BE2C (cell line): ENCODE measurements at regions not wholly inside any gene's neighbourhood (a gene's known extent, or its start where the extent isn't known, plus 50 kb on each side); places are given as distances from the start of the nearest gene placed in this dataset.

Experiments
- DNase-seq: peaks from one replicate; pipeline ENCODE4 v3.0.0-alpha.2; 2020
- H3K27me3 ChIP-seq: fragments of 250-450 bp; sonication (Bioruptor Pico); 2 replicates; pipeline ENCODE4 v1.5.1; 2020; ENCODE audit warnings: mild to moderate bottlenecking
- H3K36me3 ChIP-seq: fragments of 250-450 bp; sonication (Bioruptor Pico); 2 replicates; pipeline ENCODE4 v1.5.1; 2020; ENCODE audit warnings: mild to moderate bottlenecking
- H3K4me1 ChIP-seq: fragments of 250-450 bp; sonication (Bioruptor Pico); 2 replicates; pipeline ENCODE4 v1.5.1; 2020
- H3K4me3 ChIP-seq: 2 replicates; pipeline ENCODE4 v1.5.1; 2011; ENCODE audit warnings: low read depth, low read length
- H3K9me3 ChIP-seq: fragments of 250-450 bp; sonication (Bioruptor Pico); 2 replicates; pipeline ENCODE4 v1.5.1; 2020
- TF ChIP-seq, protein P1 (sequence below): IDR thresholded peaks from 2 replicates; pipeline ENCODE4 v1.5.1; 2012; ENCODE audit warnings: mild to moderate bottlenecking, low read depth, low read length

GRCh38 chr4:25531272-25531671, 124.4 kb upstream of the SLC34A2 start:
- H3K4me3 ChIP-seq: no peak overlapping the region
- H3K27me3 ChIP-seq: no peaks in the 10 kb centered on the region
- no peaks in the 10 kb centered on the region for H3K36me3 ChIP-seq
- no peaks in the 10 kb centered on the region for H3K4me1 ChIP-seq
- H3K9me3 ChIP-seq: no peaks in the 10 kb centered on the region
- TF ChIP-seq, protein P1, sequence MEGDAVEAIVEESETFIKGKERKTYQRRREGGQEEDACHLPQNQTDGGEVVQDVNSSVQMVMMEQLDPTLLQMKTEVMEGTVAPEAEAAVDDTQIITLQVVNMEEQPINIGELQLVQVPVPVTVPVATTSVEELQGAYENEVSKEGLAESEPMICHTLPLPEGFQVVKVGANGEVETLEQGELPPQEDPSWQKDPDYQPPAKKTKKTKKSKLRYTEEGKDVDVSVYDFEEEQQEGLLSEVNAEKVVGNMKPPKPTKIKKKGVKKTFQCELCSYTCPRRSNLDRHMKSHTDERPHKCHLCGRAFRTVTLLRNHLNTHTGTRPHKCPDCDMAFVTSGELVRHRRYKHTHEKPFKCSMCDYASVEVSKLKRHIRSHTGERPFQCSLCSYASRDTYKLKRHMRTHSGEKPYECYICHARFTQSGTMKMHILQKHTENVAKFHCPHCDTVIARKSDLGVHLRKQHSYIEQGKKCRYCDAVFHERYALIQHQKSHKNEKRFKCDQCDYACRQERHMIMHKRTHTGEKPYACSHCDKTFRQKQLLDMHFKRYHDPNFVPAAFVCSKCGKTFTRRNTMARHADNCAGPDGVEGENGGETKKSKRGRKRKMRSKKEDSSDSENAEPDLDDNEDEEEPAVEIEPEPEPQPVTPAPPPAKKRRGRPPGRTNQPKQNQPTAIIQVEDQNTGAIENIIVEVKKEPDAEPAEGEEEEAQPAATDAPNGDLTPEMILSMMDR: no peak
- no peak for DNase-seq

- H3K4me1 ChIP-seq: no peaks in the 10 kb centered on the region
- H3K36me3 ChIP-seq: no peaks in the 10 kb centered on the region
- H3K9me3 ChIP-seq: no peaks in the 10 kb centered on the region
- H3K27me3 ChIP-seq: no peaks in the 10 kb centered on the region
- TF ChIP-seq, protein P1: no peak
- no peak overlapping the region for H3K4me3 ChIP-seq
- DNase-seq: no peak
These were observed 123.1 kb upstream of the SLC34A2 start for GRCh38 chr4:25532591-25532990.

- Histone ChIP-seq H3K4me1 (no peaks in the 10 kb centered on the region), H3K4me3 (no peak overlapping the region), H3K36me3 (no peaks in the 10 kb centered on the region), H3K9me3 (no peaks in the 10 kb centered on the region), H3K27me3 (no peaks in the 10 kb centered on the region)
- no peak for DNase-seq
- TF ChIP-seq, protein P1: no peak
These were observed 122.4 kb upstream of the SLC34A2 start for GRCh38 chr4:25533256-25533655.

- no peak for DNase-seq
- H3K27me3 ChIP-seq: no peaks in the 10 kb centered on the region
- H3K36me3 ChIP-seq: no peaks in the 10 kb centered on the region
- TF ChIP-seq, protein P1: no peak
- H3K4me3 ChIP-seq: no peak overlapping the region
- H3K4me1 ChIP-seq: no peaks in the 10 kb centered on the region
- H3K9me3 ChIP-seq: no peaks in the 10 kb centered on the region
These were observed 120.4 kb upstream of the SLC34A2 start for GRCh38 chr4:25535278-25535677.

- no peak for DNase-seq
- Histone ChIP-seq H3K4me3 (no peak overlapping the region), H3K9me3 (no peaks in the 10 kb centered on the region), H3K4me1 (no peaks in the 10 kb centered on the region), H3K27me3 (no peaks in the 10 kb centered on the region), H3K36me3 (no peaks in the 10 kb centered on the region)
- TF ChIP-seq, protein P1: no peak
These were observed 119.8 kb upstream of the SLC34A2 start for GRCh38 chr4:25535701-25536473.

DNA sequence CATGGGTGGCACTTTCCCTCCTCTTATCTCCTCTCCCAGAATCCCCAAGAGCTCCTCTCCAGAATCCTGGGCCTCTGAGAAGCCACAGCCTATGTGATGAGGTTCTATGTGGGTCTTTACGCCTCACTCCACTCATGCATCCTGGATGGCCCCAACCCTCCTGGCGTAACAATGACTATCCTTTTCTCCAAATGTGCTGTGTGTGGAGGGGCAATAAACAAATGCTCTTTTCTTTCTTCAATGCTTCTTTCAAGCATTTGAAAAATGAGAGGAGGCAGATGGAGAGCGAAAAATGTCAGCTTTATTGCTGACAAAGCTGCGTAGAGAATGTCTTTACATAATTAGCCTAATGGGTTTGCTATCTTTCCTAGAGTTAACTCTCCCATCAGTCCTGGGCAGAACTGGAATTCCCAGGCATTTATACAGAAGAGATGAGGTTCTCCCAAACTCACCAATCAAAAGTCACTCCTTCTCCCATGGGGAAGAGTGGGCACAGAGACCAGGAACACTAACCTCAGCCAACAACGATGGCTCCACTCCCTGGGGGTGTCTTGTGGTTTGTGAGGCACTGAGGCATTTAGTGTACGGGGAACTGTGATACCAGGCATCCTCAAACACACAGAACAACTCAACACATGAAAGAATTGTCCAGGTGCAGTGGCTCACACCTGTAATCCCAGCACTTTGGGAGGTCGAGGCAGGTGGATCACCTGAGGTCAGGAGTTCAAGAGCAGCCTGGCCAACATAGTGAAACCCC, 118.9 kb upstream of the SLC34A2 start:
- TF ChIP-seq, protein P1: no peak
- H3K36me3 ChIP-seq: no peaks in the 10 kb centered on the region
- no peaks in the 10 kb centered on the region for H3K27me3 ChIP-seq
- H3K4me3 ChIP-seq: no peak overlapping the region
- no peaks in the 10 kb centered on the region for H3K4me1 ChIP-seq
- DNase-seq: no peak
- H3K9me3 ChIP-seq: no peaks in the 10 kb centered on the region
